ENCODE measurements at regions not wholly inside any gene's neighbourhood (a gene's known extent, or its start where the extent isn't known, plus 50 kb on each side); places are given as distances from the start of the nearest gene placed in this dataset.

- H4K91ac ChIP-seq (ENCODE audit: insufficient read length, low read depth, low read length) = no peak overlapping the region
- no peaks in the 10 kb centered on the region for H3K79me2 ChIP-seq (ENCODE audit: insufficient read depth, low read length)
- no peak for DNase-seq
Observed at GRCh38 chr5:122532035-122532434, 220.0 kb downstream of the SNCAIP start.

More at GRCh38 chr5:122532035-122532434, 220.0 kb downstream of the SNCAIP start:
- H2AK5ac ChIP-seq (ENCODE audit: insufficient read length, low read length) = no peak overlapping the region
- H3K4me2 ChIP-seq (ENCODE audit: insufficient read depth, insufficient read length, low read length) = no peak overlapping the region
- peak overlapping the region; percentile 62 for H2AFZ ChIP-seq (ENCODE audit: low read length)
- H3K56ac ChIP-seq (ENCODE audit: insufficient read length, low read depth, low read length) = no peak overlapping the region
- Mint-ChIP-seq H3K4me3 (no peak overlapping the region), H3K36me3 (ENCODE audit: insufficient read depth in 1 of 3, low read depth in 3 of 3) (no peaks in the 10 kb centered on the region), H3K27ac (no peak overlapping the region), H3K4me1 (peaks cover 9 to 11% of the 10 kb centered on the region in 2 experiments), H3K9me3 (no peaks in the 10 kb centered on the region), H3K27me3 (ENCODE audit: low read depth) (no peaks in the 10 kb centered on the region; the same call in 1 of the 2 replicates)
- H3T11ph ChIP-seq (ENCODE audit: low read length) = no peak overlapping the region
- no peak for TF ChIP-seq CTCF (conservative IDR thresholded peaks at IDR 0.05)
- no peak overlapping the region for H2BK120ac ChIP-seq (ENCODE audit: low read depth, low read length, poor library complexity, severe bottlenecking)
- H3K18ac ChIP-seq (ENCODE audit: insufficient read length, low read depth, low read length) = no peak overlapping the region
- H3K23me2 ChIP-seq (ENCODE audit: insufficient read length, low read depth, low read length, poor library complexity, severe bottlenecking) = no peaks in the 10 kb centered on the region
- no peak overlapping the region for H3K23ac ChIP-seq (ENCODE audit: insufficient read length, low read depth, low read length)
- H3K9ac ChIP-seq (ENCODE audit: extremely low read depth, insufficient read length, low read length) = no peak overlapping the region
- H2BK15ac ChIP-seq (ENCODE audit: low read depth, low read length) = no peak overlapping the region
- H3K27me3 ChIP-seq (ENCODE audit: insufficient read depth, low read length) = no peaks in the 10 kb centered on the region
- no peak overlapping the region for H2BK20ac ChIP-seq (ENCODE audit: low read depth, low read length, poor library complexity, severe bottlenecking)
- no peak overlapping the region for H3K14ac ChIP-seq (ENCODE audit: insufficient read depth, low read length)
- H4K8ac ChIP-seq (replicated peaks; ENCODE audit: insufficient read length, low read depth, low read length) = no peak overlapping the region
- H2BK5ac ChIP-seq (ENCODE audit: insufficient read length, low read length) = no peak overlapping the region
- no peaks in the 10 kb centered on the region for H3K4me1 ChIP-seq (ENCODE audit: insufficient read depth, low read length)
- H3K27ac ChIP-seq (ENCODE audit: insufficient read length, low read depth, low read length) = no peak overlapping the region
- H4K20me1 ChIP-seq (ENCODE audit: control insufficient read depth, insufficient read depth, insufficient read length) = no peaks in the 10 kb centered on the region
- H3K4ac ChIP-seq (ENCODE audit: low read depth, low read length) = no peak overlapping the region
- no CpG with 5 or more reads among the region's 4 CpGs for WGBS (ENCODE audit: extremely low coverage, insufficient read length, low lambda C conversion rate)
- H2BK12ac ChIP-seq (ENCODE audit: insufficient read length, low read depth, low read length) = no peak overlapping the region
- H3K9me3 ChIP-seq (ENCODE audit: control insufficient read depth, low read depth, low read length) = no peaks in the 10 kb centered on the region
- H3K79me1 ChIP-seq (ENCODE audit: insufficient read depth, low read depth, low read length, poor library complexity, severe bottlenecking) = no peaks in the 10 kb centered on the region
- no peak overlapping the region for H4K5ac ChIP-seq (ENCODE audit: insufficient read length, low read depth, low read length)

All from H9 (cell line).